D721Med (cell line): ENCODE measurements at regions not wholly inside any gene's neighbourhood (a gene's known extent, or its start where the extent isn't known, plus 50 kb on each side); places are given as distances from the start of the nearest gene placed in this dataset.
"Not testable (repeated sequence)": the region's sequence is repeated elsewhere in the genome, so short reads cannot be mapped to it uniquely, and the experiment has no call there.

Source experiments
- DNase-seq: peaks from one replicate; pipeline ENCODE4 v3.0.0; 2011; ENCODE audit warnings: low spot score; ENCODE audit not compliant: insufficient read length
- FAIRE-seq: peaks from 2 replicates; lab custom pipeline; 2011; peaks lifted over from hg19 to GRCh38; lab: Jason Lieb, UNC
- TF ChIP-seq, protein P1 (sequence below): IDR thresholded peaks from 2 replicates; pipeline ENCODE4 v1.5.1; 2012; ENCODE audit warnings: mild to moderate bottlenecking, control low read depth; ENCODE audit not compliant: insufficient read depth; ENCODE audit errors: missing control alignments

DNA sequence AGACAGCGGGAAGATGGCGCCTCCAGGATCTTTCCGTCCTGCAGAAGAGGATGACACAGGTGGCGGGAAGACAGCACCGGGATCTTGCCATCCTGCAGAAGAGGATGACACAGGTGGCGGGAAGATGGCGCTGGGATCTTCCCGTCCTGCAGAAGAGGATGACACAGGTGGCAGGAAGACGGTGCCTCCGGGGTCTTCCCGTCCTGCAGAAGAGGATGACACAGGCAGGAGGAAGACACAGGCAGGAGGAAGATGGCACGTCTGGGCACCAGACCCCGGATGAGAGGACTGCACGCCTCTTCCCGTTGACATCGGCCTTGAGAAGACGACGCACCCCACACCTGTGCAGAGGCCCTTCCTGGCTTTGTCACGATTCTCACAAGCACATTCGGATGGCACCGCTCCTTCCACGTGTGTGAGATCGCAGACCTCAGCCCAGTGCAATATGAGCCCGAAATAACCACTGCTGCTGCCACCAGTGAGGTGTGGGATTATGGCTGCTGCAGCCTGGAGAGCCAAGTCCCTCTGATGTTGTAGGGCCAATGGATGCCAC, 79.4 kb upstream of the SNTG2 start:
- DNase-seq (no peak), FAIRE-seq (no peak)
- TF ChIP-seq, protein P1, sequence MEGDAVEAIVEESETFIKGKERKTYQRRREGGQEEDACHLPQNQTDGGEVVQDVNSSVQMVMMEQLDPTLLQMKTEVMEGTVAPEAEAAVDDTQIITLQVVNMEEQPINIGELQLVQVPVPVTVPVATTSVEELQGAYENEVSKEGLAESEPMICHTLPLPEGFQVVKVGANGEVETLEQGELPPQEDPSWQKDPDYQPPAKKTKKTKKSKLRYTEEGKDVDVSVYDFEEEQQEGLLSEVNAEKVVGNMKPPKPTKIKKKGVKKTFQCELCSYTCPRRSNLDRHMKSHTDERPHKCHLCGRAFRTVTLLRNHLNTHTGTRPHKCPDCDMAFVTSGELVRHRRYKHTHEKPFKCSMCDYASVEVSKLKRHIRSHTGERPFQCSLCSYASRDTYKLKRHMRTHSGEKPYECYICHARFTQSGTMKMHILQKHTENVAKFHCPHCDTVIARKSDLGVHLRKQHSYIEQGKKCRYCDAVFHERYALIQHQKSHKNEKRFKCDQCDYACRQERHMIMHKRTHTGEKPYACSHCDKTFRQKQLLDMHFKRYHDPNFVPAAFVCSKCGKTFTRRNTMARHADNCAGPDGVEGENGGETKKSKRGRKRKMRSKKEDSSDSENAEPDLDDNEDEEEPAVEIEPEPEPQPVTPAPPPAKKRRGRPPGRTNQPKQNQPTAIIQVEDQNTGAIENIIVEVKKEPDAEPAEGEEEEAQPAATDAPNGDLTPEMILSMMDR = no peak

DNA sequence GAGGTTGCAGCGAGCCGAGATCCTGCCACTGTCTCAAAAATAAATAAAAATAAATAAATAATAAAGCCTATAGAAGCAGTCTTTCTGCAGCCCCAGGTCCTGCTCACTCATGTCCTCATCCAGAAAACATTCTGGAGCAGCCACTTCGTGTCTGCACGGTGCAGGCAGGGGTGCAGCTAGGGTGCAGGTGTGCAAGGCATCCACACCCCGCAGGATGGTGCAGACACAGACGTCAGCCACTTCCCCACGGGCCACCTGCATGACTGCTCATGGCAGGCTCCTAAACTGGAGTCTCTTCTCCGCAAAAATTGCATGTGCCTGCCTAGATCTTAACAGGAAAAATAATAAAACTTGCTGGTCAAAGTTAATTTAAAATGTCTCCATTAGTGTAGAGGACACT, 80.2 kb upstream of the SNTG2 start:
- FAIRE-seq (no peak), DNase-seq (no peak)
- TF ChIP-seq, protein P1 = no peak

DNA sequence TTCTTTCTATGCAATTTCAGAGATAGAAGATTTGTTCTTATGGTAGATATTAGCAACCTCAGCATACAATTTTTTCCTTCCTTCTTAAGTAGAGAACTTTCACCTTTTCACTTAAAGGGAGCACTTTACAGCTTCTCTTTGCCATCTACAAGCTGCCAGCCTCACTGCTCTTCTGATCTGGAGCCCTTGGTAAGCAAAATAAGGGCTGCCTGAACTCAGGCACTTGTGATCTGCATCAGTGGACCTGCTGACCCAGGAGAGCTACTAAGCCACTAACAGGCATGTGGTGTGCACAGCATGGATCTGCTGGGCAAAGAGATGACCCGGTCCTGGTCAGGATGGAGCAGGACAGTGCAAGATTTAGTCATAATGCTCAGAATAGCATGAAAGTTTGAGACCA, 80.8 kb upstream of the SNTG2 start:
- no peak for DNase-seq
- FAIRE-seq = no peak
- TF ChIP-seq, protein P1 = no peak

DNA sequence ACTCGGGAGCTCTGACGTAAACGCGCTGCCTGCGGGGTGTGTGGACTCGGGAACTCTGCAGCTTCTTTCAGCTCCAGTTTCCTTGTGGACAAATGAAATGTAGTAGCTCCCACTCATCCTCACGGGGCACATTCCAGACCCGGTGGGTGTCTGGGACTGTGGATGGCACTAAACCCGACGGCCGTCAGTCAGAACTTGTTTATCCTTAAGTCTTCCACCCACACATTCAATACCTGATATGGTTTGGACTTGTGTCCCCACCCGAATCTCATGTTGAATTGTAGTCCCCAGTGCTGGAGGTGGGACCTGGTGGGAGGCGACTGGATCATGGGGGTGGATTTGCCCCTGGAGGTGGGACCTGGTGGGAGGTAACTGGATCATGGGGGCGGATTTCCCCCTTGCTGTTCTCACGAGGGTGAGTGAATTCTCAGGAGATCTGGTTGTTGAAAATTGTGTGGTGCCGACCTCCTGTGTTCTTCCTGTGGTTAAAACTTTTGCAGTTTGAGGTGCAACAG, 81.2 kb upstream of the SNTG2 start:
- TF ChIP-seq, protein P1 = no peak
- DNase-seq (no peak), FAIRE-seq (no peak)

DNA sequence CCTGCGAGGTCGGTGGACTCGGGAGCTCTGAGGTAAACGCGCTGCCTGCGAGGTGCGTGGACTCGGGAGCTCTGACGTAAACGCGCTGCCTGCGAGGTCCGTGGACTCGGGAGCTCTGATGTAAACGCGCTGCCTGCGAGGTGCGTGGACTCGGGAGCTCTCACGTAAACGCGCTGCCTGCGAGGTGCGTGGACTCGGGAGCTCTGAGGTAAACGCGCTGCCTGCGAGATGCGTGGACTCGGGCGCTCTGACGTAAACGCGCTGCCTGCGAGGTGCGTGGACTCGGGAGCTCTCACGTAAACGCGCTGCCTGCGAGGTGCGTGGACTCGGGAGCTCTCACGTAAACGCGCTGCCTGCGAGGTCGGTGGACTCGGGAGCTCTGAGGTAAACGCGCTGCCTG, 81.8 kb upstream of the SNTG2 start:
- FAIRE-seq = not testable (repeated sequence)

DNA sequence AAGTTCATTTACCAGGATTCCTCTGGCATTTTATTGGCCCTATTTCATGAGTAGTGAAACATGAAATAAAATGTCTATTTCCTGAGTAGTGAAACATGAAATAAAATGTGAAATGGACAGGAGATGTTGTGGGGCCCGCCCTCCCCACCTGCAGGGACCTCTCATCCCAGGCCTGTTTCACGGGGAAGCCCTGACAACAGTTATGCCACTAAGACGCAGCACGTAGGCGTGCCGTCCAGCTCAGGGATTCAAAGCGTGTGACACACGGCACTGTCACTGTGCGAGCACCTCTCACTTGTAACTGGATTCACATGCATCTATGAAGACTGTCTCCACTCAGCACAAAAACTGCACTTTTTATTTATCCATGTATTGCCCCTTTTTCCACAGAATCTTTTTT, 83.4 kb upstream of the SNTG2 start:
- FAIRE-seq = no peak
- TF ChIP-seq, protein P1 = no peak
- DNase-seq = no peak

More for the DNA sequence above, 81.8 kb upstream of the SNTG2 start:
- DNase-seq = not testable (repeated sequence)

DNA sequence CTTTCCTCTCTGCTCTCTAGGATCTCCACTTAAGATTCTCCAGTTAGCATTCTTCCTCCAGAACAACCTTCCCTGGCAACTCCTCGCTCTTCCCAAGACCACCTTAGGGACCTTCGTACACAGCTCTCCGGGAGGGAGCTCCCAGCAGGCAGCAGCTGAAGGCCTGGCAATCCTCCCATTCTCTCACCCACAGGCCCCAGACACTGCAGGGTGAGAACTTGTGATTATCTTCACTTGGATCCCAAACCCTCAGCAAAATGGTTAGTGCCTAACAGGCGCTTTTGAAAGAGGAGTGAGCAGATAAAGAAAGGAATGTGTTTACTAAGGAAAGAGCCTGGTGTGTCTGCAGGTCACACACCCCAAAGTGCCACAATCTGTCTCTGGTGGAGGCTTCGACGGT, 83.8 kb upstream of the SNTG2 start:
- no peak for FAIRE-seq
- DNase-seq = no peak
- TF ChIP-seq, protein P1 = no peak
